CD4-positive, alpha-beta T cell (primary cell): ENCODE measurements at regions not wholly inside any gene's neighbourhood (a gene's known extent, or its start where the extent isn't known, plus 50 kb on each side); places are given as distances from the start of the nearest gene placed in this dataset.

Experiments
- ATAC-seq: fragments of 200-7000 bp; cut with Tn5 transposase; one replicate; pipeline ENCODE4 v1.10.0; 2022; ENCODE audit warnings: mild to moderate bottlenecking; ENCODE audit not compliant: poor library complexity
- CTCF ChIA-PET: fragments of 350-600 bp; sonication (Branson Sonifier 250); formaldehyde crosslinking; loops from one replicate; lab custom pipeline; 2021; ENCODE audit warnings: antibody characterized with exemption, inconsistent platforms; lab: Charles Lee
- POLR2A ChIA-PET: fragments of 350-600 bp; sonication (Branson Sonifier 250); formaldehyde crosslinking; loops from one replicate; lab custom pipeline; 2021; ENCODE audit warnings: antibody characterized with exemption, inconsistent platforms; lab: Charles Lee
- DNase-seq, 14 experiments: peaks; one replicate each; pipeline ENCODE4 v3.0.0-alpha.2; 2013 to 2020; ENCODE audit warnings: mixed read lengths in 2 of 14
- H3K27ac ChIP-seq, 2 donors: one replicate each; pipeline versions ENCODE4 v1.5.1 to v1.7.0; 2013; ENCODE audit warnings: low read length in 2 of 2, low read depth in 1 of 2, mild to moderate bottlenecking in 1 of 2
- H3K27me3 ChIP-seq, 2 experiments: 1 replicate in 1 of 2; 2 replicates in 1 of 2; pipeline versions ENCODE4 v1.6.1 to v1.7.0; 2013; ENCODE audit warnings: low read length in 2 of 2, control low read depth in 1 of 2, mild to moderate bottlenecking in 1 of 2, moderate library complexity in 1 of 2; ENCODE audit not compliant: insufficient read depth in 2 of 2, control insufficient read depth in 1 of 2
- H3K36me3 ChIP-seq: one replicate; pipeline ENCODE4 v1.6.1; 2013; ENCODE audit warnings: low read length, control low read depth; ENCODE audit not compliant: insufficient read depth
- H3K4me1 ChIP-seq: one replicate; pipeline ENCODE4 v1.6.1; 2013; ENCODE audit warnings: low read length, control low read depth; ENCODE audit not compliant: insufficient read depth
- H3K4me3 ChIP-seq: one replicate; pipeline ENCODE4 v1.5.1; 2013; ENCODE audit warnings: mild to moderate bottlenecking, low read length, moderate library complexity
- H3K9me3 ChIP-seq, 2 experiments: 1 replicate in 1 of 2; 2 replicates in 1 of 2; pipeline versions ENCODE4 v1.6.1 to v1.7.0; 2013; ENCODE audit warnings: low read length in 2 of 2, mild to moderate bottlenecking in 2 of 2, control low read depth in 1 of 2, moderate library complexity in 1 of 2; ENCODE audit not compliant: control insufficient read depth in 1 of 2, insufficient read depth in 1 of 2
- H3K27ac Mint-ChIP-seq: one replicate; pipeline ENCODE4 v1.8.0; 2020; ENCODE audit warnings: mixed read lengths
- H3K27me3 Mint-ChIP-seq: one replicate; pipeline ENCODE4 v1.8.0; 2021; ENCODE audit warnings: mixed read lengths
- H3K36me3 Mint-ChIP-seq: one replicate; pipeline ENCODE4 v1.8.0; 2021; ENCODE audit warnings: low read depth, mixed read lengths
- H3K4me1 Mint-ChIP-seq: one replicate; pipeline ENCODE4 v1.8.0; 2021; ENCODE audit warnings: low read depth, mixed read lengths
- H3K4me3 Mint-ChIP-seq: one replicate; pipeline ENCODE4 v1.8.0; 2020; ENCODE audit warnings: mild to moderate bottlenecking, mixed read lengths
- H3K9me3 Mint-ChIP-seq: one replicate; pipeline ENCODE4 v1.8.0; 2020; ENCODE audit warnings: mixed read lengths
- CTCF ChIP-seq: fragments of 200-600 bp; IDR thresholded peaks from one replicate; pipeline ENCODE4 v1.8.0; 2022; ENCODE audit warnings: antibody characterized with exemption, mild to moderate bottlenecking
- intact Hi-C, 2 experiments: fragments of 100-400 bp; cut with DNase I in 1 of 2; cut with micrococcal nuclease in 1 of 2; formaldehyde crosslinking; loops; one replicate each; pipeline versions ENCODE4 v1.15.1 to v1.9.0; 2023 to 2025; cut with DNase I, micrococcal nuclease

- H3K4me3 Mint-ChIP-seq, result no peak overlapping the region
- Histone ChIP-seq H3K36me3 (no peaks in the 10 kb centered on the region), H3K9me3 (peaks cover 0 to 10% of the 10 kb centered on the region in 2 experiments), H3K27ac (no peak overlapping the region), H3K4me3 (no peak overlapping the region), H3K27me3 (no peaks in the 10 kb centered on the region), H3K4me1 (no peaks in the 10 kb centered on the region)
- H3K27me3 Mint-ChIP-seq, result no peaks in the 10 kb centered on the region
- intact Hi-C loops, result no loop called here
- no peak overlapping the region for H3K27ac Mint-ChIP-seq
- CTCF ChIA-PET, result no interaction called here
- no peaks in the 10 kb centered on the region for H3K36me3 Mint-ChIP-seq
- POLR2A ChIA-PET, result no interaction called here
- ATAC-seq (no peak), DNase-seq (no peak)
- H3K4me1 Mint-ChIP-seq, result no peaks in the 10 kb centered on the region
- H3K9me3 Mint-ChIP-seq, result peaks cover 1% of the 10 kb centered on the region
- no peak for TF ChIP-seq CTCF
Observed at GRCh38 chr5:124130816-124131215, 615.6 kb downstream of the ZNF608 start.

GRCh38 chr5:124128867-124129266, 616.9 kb downstream of the CSNK1G3 start:
- no peak overlapping the region for H3K4me3 Mint-ChIP-seq
- intact Hi-C loops, result no loop called here

GRCh38 chr5:124126504-124127217, 614.7 kb downstream of the CSNK1G3 start:
- H3K27me3 Mint-ChIP-seq, result no peaks in the 10 kb centered on the region
- intact Hi-C loops, result no loop called here
- TF ChIP-seq CTCF, result no peak
- no peaks in the 10 kb centered on the region for H3K36me3 Mint-ChIP-seq
- ChIA-PET CTCF (no interaction called here), POLR2A (no interaction called here)
- H3K4me1 Mint-ChIP-seq, result no peaks in the 10 kb centered on the region
- Histone ChIP-seq H3K9me3 (peaks cover 0 to 10% of the 10 kb centered on the region in 2 experiments), H3K4me3 (no peak overlapping the region), H3K27me3 (no peaks in the 10 kb centered on the region), H3K36me3 (no peaks in the 10 kb centered on the region), H3K4me1 (no peaks in the 10 kb centered on the region), H3K27ac (no peak overlapping the region)
- no peak overlapping the region for H3K27ac Mint-ChIP-seq
- DNase-seq (no peak), ATAC-seq (no peak)
- H3K9me3 Mint-ChIP-seq, result peaks cover 5% of the 10 kb centered on the region
- H3K4me3 Mint-ChIP-seq, result no peak overlapping the region

More at GRCh38 chr5:124128867-124129266, 616.9 kb downstream of the CSNK1G3 start:
- no peaks in the 10 kb centered on the region for H3K27me3 Mint-ChIP-seq
- ATAC-seq, result no peak
- H3K36me3 ChIP-seq, result no peaks in the 10 kb centered on the region
- ChIA-PET CTCF (no interaction called here), POLR2A (no interaction called here)
- TF ChIP-seq CTCF, result no peak
- no peak overlapping the region for H3K27ac Mint-ChIP-seq
- H3K4me1 ChIP-seq, result no peaks in the 10 kb centered on the region
- no peak for DNase-seq
- H3K27me3 ChIP-seq, result no peaks in the 10 kb centered on the region
- no peak overlapping the region for H3K4me3 ChIP-seq
- no peaks in the 10 kb centered on the region for H3K4me1 Mint-ChIP-seq
- peaks cover 0 to 10% of the 10 kb centered on the region in 2 experiments for H3K9me3 ChIP-seq
- peaks cover 2% of the 10 kb centered on the region for H3K9me3 Mint-ChIP-seq
- H3K36me3 Mint-ChIP-seq, result no peaks in the 10 kb centered on the region
- H3K27ac ChIP-seq, result no peak overlapping the region
